Endothelial cell of umbilical vein (primary cell): ENCODE measurements at regions not wholly inside any gene's neighbourhood (a gene's known extent, or its start where the extent isn't known, plus 50 kb on each side); places are given as distances from the start of the nearest gene placed in this dataset.

Experiments used
- BruUV-seq: library from RNA; stranded (reverse); fragments of 400-500 nt; replicated peaks from 2 replicates; lab custom pipeline; 2021; lab: Mats Ljungman, UMichigan
- CTCF ChIA-PET: fragments of 300-600, 350-600 bp; sonication (Branson Sonifier 250); formaldehyde crosslinking; loops from one replicate; lab custom pipeline; 2021; ENCODE audit warnings: antibody characterized with exemption, inconsistent platforms; lab: Charles Lee
- POLR2A ChIA-PET: fragments of 300-600, 350-600 bp; sonication (Branson Sonifier 250); formaldehyde crosslinking; loops from one replicate; lab custom pipeline; 2021; ENCODE audit warnings: antibody characterized with exemption, inconsistent platforms; lab: Charles Lee
- DNase-seq: peaks from one replicate; pipeline ENCODE4 v3.0.0-alpha.2; 2011; ENCODE audit warnings: low read depth, low spot score
- FAIRE-seq: peaks from 2 replicates; lab custom pipeline; 2011; peaks lifted over from hg19 to GRCh38; lab: Jason Lieb, UNC
- H2AFZ ChIP-seq: 2 replicates; pipeline ENCODE4 v1.6.0; 2012; ENCODE audit warnings: low read depth, low read length, control low read depth, inconsistent platforms
- H3K27ac ChIP-seq: 2 replicates; pipeline ENCODE4 v1.5.1; 2011; ENCODE audit warnings: low read depth, mild to moderate bottlenecking, control low read depth, low read length, moderate library complexity; ENCODE audit not compliant: insufficient read depth
- H3K27me3 ChIP-seq, 2 experiments: 2 replicates each; pipeline versions ENCODE4 v1.6.0 to v1.6.1; 2011; ENCODE audit warnings: low read length in 2 of 2, mixed read lengths in 1 of 2; ENCODE audit not compliant: control insufficient read depth in 2 of 2, insufficient read depth in 2 of 2
- H3K36me3 ChIP-seq, 2 experiments: 2 replicates in 1 of 2; 3 replicates in 1 of 2; pipeline ENCODE4 v1.5.1; 2011; ENCODE audit warnings: low read length in 2 of 2, mild to moderate bottlenecking in 1 of 2, moderate library complexity in 1 of 2; ENCODE audit not compliant: control insufficient read depth in 2 of 2, insufficient read depth in 2 of 2; ENCODE audit errors: extremely low read depth in 1 of 2
- H3K4me1 ChIP-seq: 3 replicates; pipeline ENCODE4 v1.5.1; 2011; ENCODE audit warnings: mild to moderate bottlenecking, low read length; ENCODE audit not compliant: control insufficient read depth, insufficient read depth; ENCODE audit errors: extremely low read depth
- H3K4me2 ChIP-seq: 2 replicates; pipeline ENCODE4 v1.6.1; 2011; ENCODE audit warnings: low read length, control low read depth, mixed read lengths; ENCODE audit not compliant: insufficient read depth
- H3K4me3 ChIP-seq, 3 experiments: fragments of 200-600 bp in 1 of 3; sonication (generic), shearing (Covaris generic) in 1 of 3; replicated peaks in 1 of 3; 2 replicates each; pipeline ENCODE4 v1.5.1; 2011 to 2016; ENCODE audit warnings: control low read depth in 3 of 3, low read length in 3 of 3, mild to moderate bottlenecking in 2 of 3, inconsistent platforms in 1 of 3, low read depth in 1 of 3, moderate library complexity in 1 of 3; ENCODE audit not compliant: insufficient read depth in 1 of 3
- H3K79me2 ChIP-seq: 2 replicates; pipeline ENCODE4 v1.6.0; 2012; ENCODE audit warnings: low read length, inconsistent platforms; ENCODE audit not compliant: control insufficient read depth, insufficient read depth
- H3K9ac ChIP-seq: replicated peaks from 2 replicates; pipeline ENCODE3; 2011; ENCODE audit warnings: low read length, control low read depth; ENCODE audit not compliant: insufficient read depth; ENCODE audit errors: extremely low read depth
- H3K9me1 ChIP-seq: replicated peaks from 3 replicates; pipeline ENCODE4 v1.6.0; 2011; ENCODE audit warnings: mild to moderate bottlenecking, low read length; ENCODE audit not compliant: control insufficient read depth, insufficient read depth; ENCODE audit errors: extremely low read depth
- H3K9me3 ChIP-seq: replicated peaks from 2 replicates; pipeline ENCODE4 v1.5.1; 2012; ENCODE audit warnings: low read length, inconsistent platforms; ENCODE audit not compliant: control insufficient read depth, insufficient read depth
- H4K20me1 ChIP-seq: replicated peaks from 2 replicates; pipeline ENCODE3; 2011; ENCODE audit warnings: mild to moderate bottlenecking, low read length; ENCODE audit not compliant: control insufficient read depth, insufficient read depth; ENCODE audit errors: extremely low read depth
- CTCF ChIP-seq, 2 donors: IDR thresholded peaks; 1 replicate in 1 of 2; 2 replicates in 1 of 2; pipeline ENCODE4 v1.5.1; 2011; ENCODE audit warnings: low read length in 2 of 2, mild to moderate bottlenecking in 2 of 2, moderate library complexity in 2 of 2, control low read depth in 1 of 2, inconsistent platforms in 1 of 2, low read depth in 1 of 2; ENCODE audit not compliant: insufficient read depth in 1 of 2; ENCODE audit errors: extremely low read depth in 1 of 2
- EZH2 ChIP-seq: IDR thresholded peaks from 2 replicates; pipeline ENCODE4 v1.6.1; 2012; ENCODE audit warnings: borderline replicate concordance, low read depth, mild to moderate bottlenecking, moderate library complexity, low read length, inconsistent platforms; ENCODE audit not compliant: severe bottlenecking
- FOS ChIP-seq: IDR thresholded peaks from 2 replicates; pipeline ENCODE4 v1.6.1; 2011; ENCODE audit warnings: mild to moderate bottlenecking, low read length, moderate library complexity, borderline replicate concordance; ENCODE audit not compliant: insufficient read depth
- GATA2 ChIP-seq: IDR thresholded peaks from 2 replicates; pipeline ENCODE4 v1.7.0; 2011; ENCODE audit warnings: low read depth, mild to moderate bottlenecking, moderate library complexity, mixed read lengths, low read length; ENCODE audit not compliant: insufficient read length, insufficient read depth
- JUN ChIP-seq: IDR thresholded peaks from 2 replicates; pipeline ENCODE4 v1.6.1; 2011; ENCODE audit warnings: borderline replicate concordance, low read depth; ENCODE audit not compliant: insufficient read length, insufficient read depth
- MYC ChIP-seq: IDR thresholded peaks from one replicate; pipeline ENCODE4 v1.6.1; 2011; ENCODE audit warnings: mild to moderate bottlenecking, low read depth, low read length
- POLR2A ChIP-seq: IDR thresholded peaks from 2 replicates; pipeline ENCODE4 v1.6.1; 2012; ENCODE audit warnings: low read depth, mild to moderate bottlenecking, control low read depth, low read length
- POLR2AphosphoS5 ChIP-seq: IDR thresholded peaks from 2 replicates; pipeline ENCODE4 v1.6.1; 2012; ENCODE audit warnings: low read depth, mild to moderate bottlenecking, control low read depth, low read length, moderate library complexity; ENCODE audit not compliant: insufficient read depth
- dilution Hi-C: fragments of 300-500 bp; cut with MboI; formaldehyde crosslinking; loops from one replicate; pipeline ENCODE4 v1.15.0; 2019; ENCODE audit warnings: low sequenced_read_pairs; ENCODE audit not compliant: extremely low pct_ligation_motif_present
- intact Hi-C: fragments of 100-400 bp; cut with micrococcal nuclease; formaldehyde crosslinking; loops from one replicate; pipeline ENCODE4 v1.10.0; 2022
- TF ChIP-seq, protein P1 (sequence below): IDR thresholded peaks from 2 replicates; pipeline ENCODE4 v1.6.1; 2011; ENCODE audit not compliant: insufficient read depth, insufficient read length

- FAIRE-seq, result no peak
Measured at GRCh38 chr18:77815666-77816338, 566.2 kb downstream of the GALR1 start.

More at GRCh38 chr18:77815666-77816338, 566.2 kb downstream of the GALR1 start:
- TF ChIP-seq GATA2 (no peak), EZH2 (no peak), POLR2A (no peak), JUN (no peak), MYC (no peak), FOS (no peak), CTCF (IDR thresholded peaks at IDR 0.05; ENCODE audit: extremely low read depth in 1 of 2, insufficient read depth in 1 of 2, low read depth in 1 of 2, low read length in 2 of 2) (no peak), POLR2AphosphoS5 (no peak)
- TF ChIP-seq, protein P1, sequence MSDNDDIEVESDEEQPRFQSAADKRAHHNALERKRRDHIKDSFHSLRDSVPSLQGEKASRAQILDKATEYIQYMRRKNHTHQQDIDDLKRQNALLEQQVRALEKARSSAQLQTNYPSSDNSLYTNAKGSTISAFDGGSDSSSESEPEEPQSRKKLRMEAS, result no peak
- Histone ChIP-seq H3K9me3 (peaks cover 4% of the 10 kb centered on the region), H3K27ac (no peak overlapping the region), H3K4me1 (no peaks in the 10 kb centered on the region), H4K20me1 (no peaks in the 10 kb centered on the region), H3K4me3 (no peak overlapping the region), H3K4me2 (no peak overlapping the region), H2AFZ (no peak overlapping the region), H3K9ac (no peak overlapping the region), H3K36me3 (no peaks in the 10 kb centered on the region), H3K79me2 (no peaks in the 10 kb centered on the region), H3K9me1 (no peaks in the 10 kb centered on the region), H3K27me3 (no peaks in the 10 kb centered on the region)
- CTCF ChIA-PET, result no interaction called here
- no TSS peak for BruUV-seq
- intact Hi-C loops (no loop called here), dilution Hi-C loops (no loop called here)
- no peak for DNase-seq
- POLR2A ChIA-PET, result no interaction called here
